ENCODE measurements at regions not wholly inside any gene's neighbourhood (a gene's known extent, or its start where the extent isn't known, plus 50 kb on each side); places are given as distances from the start of the nearest gene placed in this dataset.

GRCh38 chr2:53104263-53104662 is 663.3 kb upstream of the CHAC2 start:
- Histone ChIP-seq H3K27me3 (no peaks in the 10 kb centered on the region), H3K4me3 (no peak overlapping the region), H3K9me3 (no peaks in the 10 kb centered on the region), H3K27ac (no peak overlapping the region), H3K36me3 (no peaks in the 10 kb centered on the region), H3K4me1 (no peaks in the 10 kb centered on the region)
- TF ChIP-seq, protein P1, sequence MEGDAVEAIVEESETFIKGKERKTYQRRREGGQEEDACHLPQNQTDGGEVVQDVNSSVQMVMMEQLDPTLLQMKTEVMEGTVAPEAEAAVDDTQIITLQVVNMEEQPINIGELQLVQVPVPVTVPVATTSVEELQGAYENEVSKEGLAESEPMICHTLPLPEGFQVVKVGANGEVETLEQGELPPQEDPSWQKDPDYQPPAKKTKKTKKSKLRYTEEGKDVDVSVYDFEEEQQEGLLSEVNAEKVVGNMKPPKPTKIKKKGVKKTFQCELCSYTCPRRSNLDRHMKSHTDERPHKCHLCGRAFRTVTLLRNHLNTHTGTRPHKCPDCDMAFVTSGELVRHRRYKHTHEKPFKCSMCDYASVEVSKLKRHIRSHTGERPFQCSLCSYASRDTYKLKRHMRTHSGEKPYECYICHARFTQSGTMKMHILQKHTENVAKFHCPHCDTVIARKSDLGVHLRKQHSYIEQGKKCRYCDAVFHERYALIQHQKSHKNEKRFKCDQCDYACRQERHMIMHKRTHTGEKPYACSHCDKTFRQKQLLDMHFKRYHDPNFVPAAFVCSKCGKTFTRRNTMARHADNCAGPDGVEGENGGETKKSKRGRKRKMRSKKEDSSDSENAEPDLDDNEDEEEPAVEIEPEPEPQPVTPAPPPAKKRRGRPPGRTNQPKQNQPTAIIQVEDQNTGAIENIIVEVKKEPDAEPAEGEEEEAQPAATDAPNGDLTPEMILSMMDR (IDR thresholded peaks at IDR 0.05): no peak
- intact Hi-C loops (cut with DNase I; ENCODE audit: low total_unique reads): no loop called here
- DNase-seq: no peak

DNA sequence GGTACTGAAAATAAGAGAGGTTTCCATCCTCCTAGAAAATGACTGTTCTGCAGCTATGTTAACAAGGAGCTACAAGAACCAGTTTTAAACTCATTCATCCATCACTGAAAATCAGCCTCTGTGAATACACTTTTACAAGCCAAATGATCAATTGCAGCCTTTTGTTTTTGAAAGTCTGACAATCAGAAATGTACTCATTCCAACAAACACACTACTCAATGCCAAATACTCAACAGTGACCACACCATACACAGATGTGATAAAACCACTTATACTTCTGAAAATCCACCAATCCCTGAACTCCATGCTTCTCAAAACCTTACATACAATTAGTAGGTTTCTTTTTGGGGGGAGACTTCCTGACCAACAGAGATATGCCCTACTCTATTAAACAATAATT is 663.9 kb upstream of the CHAC2 start:
- no peak for DNase-seq
- H3K9me3 ChIP-seq: no peaks in the 10 kb centered on the region
- H3K27ac ChIP-seq: no peak overlapping the region
- intact Hi-C loops (cut with DNase I; ENCODE audit: low total_unique reads): no loop called here
- no peaks in the 10 kb centered on the region for H3K27me3 ChIP-seq
- H3K4me1 ChIP-seq: no peaks in the 10 kb centered on the region
- H3K36me3 ChIP-seq: no peaks in the 10 kb centered on the region
- no peak overlapping the region for H3K4me3 ChIP-seq
- TF ChIP-seq, protein P1 (IDR thresholded peaks at IDR 0.05): no peak

DNA sequence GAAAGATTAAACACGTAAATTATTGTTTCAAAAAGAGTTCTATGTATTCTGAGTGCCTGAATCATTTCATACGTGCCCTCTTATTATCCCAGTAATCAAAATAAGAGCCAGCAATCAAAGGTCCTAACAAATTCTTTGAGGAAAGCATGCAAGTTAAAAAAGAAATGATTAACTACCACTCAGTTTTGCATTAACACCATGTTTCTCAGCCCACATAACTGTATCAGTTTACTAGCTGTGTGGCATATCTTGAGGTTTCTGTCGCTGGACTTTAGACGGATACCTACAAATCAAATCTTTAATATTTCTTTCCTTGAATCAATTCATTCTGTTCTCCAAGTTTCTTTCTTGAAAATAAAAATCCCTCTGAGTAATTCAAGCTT is 668.9 kb upstream of the CHAC2 start:
- TF ChIP-seq, protein P1 (IDR thresholded peaks at IDR 0.05): no peak
- Histone ChIP-seq H3K27me3 (no peaks in the 10 kb centered on the region), H3K27ac (no peak overlapping the region), H3K36me3 (no peaks in the 10 kb centered on the region), H3K4me3 (no peak overlapping the region), H3K9me3 (no peaks in the 10 kb centered on the region), H3K4me1 (no peaks in the 10 kb centered on the region)
- DNase-seq: no peak
- intact Hi-C loops (cut with DNase I; ENCODE audit: low total_unique reads): no loop called here

GRCh38 chr2:53096351-53096750 is 671.3 kb upstream of the CHAC2 start:
- Histone ChIP-seq H3K4me1 (no peaks in the 10 kb centered on the region), H3K9me3 (no peaks in the 10 kb centered on the region), H3K36me3 (no peaks in the 10 kb centered on the region), H3K4me3 (no peak overlapping the region), H3K27ac (no peak overlapping the region), H3K27me3 (no peaks in the 10 kb centered on the region)
- TF ChIP-seq, protein P1 (IDR thresholded peaks at IDR 0.05): no peak
- no peak for DNase-seq
- intact Hi-C loops (cut with DNase I; ENCODE audit: low total_unique reads): no loop called here

- TF ChIP-seq, protein P1 (IDR thresholded peaks at IDR 0.05): no peak
- H3K36me3 ChIP-seq: no peaks in the 10 kb centered on the region
- no peak for DNase-seq
- no peak overlapping the region for H3K4me3 ChIP-seq
- H3K27ac ChIP-seq: no peak overlapping the region
- intact Hi-C loops (cut with DNase I; ENCODE audit: low total_unique reads): no loop called here
- H3K9me3 ChIP-seq: no peaks in the 10 kb centered on the region
- no peaks in the 10 kb centered on the region for H3K27me3 ChIP-seq
- H3K4me1 ChIP-seq: no peaks in the 10 kb centered on the region
Measured at GRCh38 chr2:53095664-53096063, 671.9 kb upstream of the CHAC2 start.

DNA sequence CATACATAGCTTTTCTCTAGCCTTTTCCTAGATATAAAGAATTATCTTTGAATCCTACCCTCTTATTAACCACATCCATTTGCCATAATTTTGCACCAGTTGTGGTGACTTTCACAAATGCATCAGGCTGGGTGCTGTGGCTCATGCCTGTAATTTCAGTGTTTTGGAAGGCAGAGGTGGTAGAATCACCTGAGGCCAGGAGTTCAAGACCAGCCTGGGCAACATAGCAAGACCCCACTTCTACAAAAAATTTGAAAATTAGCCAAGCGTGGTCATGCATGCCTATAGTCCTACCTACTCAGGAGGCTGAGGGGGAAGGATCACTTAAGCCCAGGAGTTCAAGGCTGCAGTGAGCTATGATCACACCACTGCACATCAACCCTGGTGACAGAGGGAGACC is 672.4 kb upstream of the CHAC2 start:
- Histone ChIP-seq H3K4me1 (no peaks in the 10 kb centered on the region), H3K27me3 (no peaks in the 10 kb centered on the region), H3K9me3 (no peaks in the 10 kb centered on the region), H3K4me3 (no peak overlapping the region), H3K36me3 (no peaks in the 10 kb centered on the region), H3K27ac (no peak overlapping the region)
- TF ChIP-seq, protein P1 (IDR thresholded peaks at IDR 0.05): no peak
- no peak for DNase-seq
- intact Hi-C loops (cut with DNase I; ENCODE audit: low total_unique reads): no loop called here
